Cerebellar cortex (tissue), 1 donor: ENCODE measurements at regions not wholly inside any gene's neighbourhood (a gene's known extent, or its start where the extent isn't known, plus 50 kb on each side); places are given as distances from the start of the nearest gene placed in this dataset.

Source experiments
- DNase-seq: peaks from one replicate; pipeline ENCODE4 v3.0.0-alpha.2; 2015; ENCODE audit warnings: low spot score

GRCh38 chr7:96484845-96485244 is 162.9 kb upstream of the SLC25A13 start:
- DNase-seq: no peak

GRCh38 chr7:96484091-96484490 is 162.2 kb upstream of the SLC25A13 start:
- no peak for DNase-seq

GRCh38 chr7:96481796-96482195 is 159.9 kb upstream of the SLC25A13 start:
- no peak for DNase-seq

- no peak for DNase-seq
Observed at GRCh38 chr7:96479015-96479645, 157.2 kb upstream of the SLC25A13 start.

- no peak for DNase-seq
Observed at GRCh38 chr7:96471606-96472005, 149.7 kb upstream of the SLC25A13 start.

GRCh38 chr7:96452146-96452545 is 130.2 kb upstream of the SLC25A13 start:
- DNase-seq: no peak

GRCh38 chr7:96449094-96449493 is 127.2 kb upstream of the SLC25A13 start:
- DNase-seq: no peak

- no peak for DNase-seq
Observed at GRCh38 chr7:96447109-96447645, 125.3 kb upstream of the SLC25A13 start.

- DNase-seq: no peak
Observed at GRCh38 chr7:96441436-96442084, 119.7 kb upstream of the SLC25A13 start.

- no peak for DNase-seq
Observed at GRCh38 chr7:96440328-96440727, 118.4 kb upstream of the SLC25A13 start.

- DNase-seq: no peak
Observed at GRCh38 chr7:96436880-96437279, 115.0 kb upstream of the SLC25A13 start.

GRCh38 chr7:96430356-96430755 is 108.5 kb upstream of the SLC25A13 start:
- no peak for DNase-seq

- DNase-seq: no peak
Observed at GRCh38 chr7:96427143-96427542, 105.2 kb upstream of the SLC25A13 start.

GRCh38 chr7:96426685-96427084 is 104.8 kb upstream of the SLC25A13 start:
- DNase-seq: no peak

GRCh38 chr7:96426027-96426426 is 104.1 kb upstream of the SLC25A13 start:
- DNase-seq: no peak

- no peak for DNase-seq
Observed at GRCh38 chr7:96424411-96424810, 102.5 kb upstream of the SLC25A13 start.

GRCh38 chr7:96422388-96422787 is 100.5 kb upstream of the SLC25A13 start:
- no peak for DNase-seq

- no peak for DNase-seq
Observed at GRCh38 chr7:96418581-96418980, 96.7 kb upstream of the SLC25A13 start.

GRCh38 chr7:96417784-96418183 is 95.9 kb upstream of the SLC25A13 start:
- no peak for DNase-seq

GRCh38 chr7:96416599-96416998 is 94.7 kb upstream of the SLC25A13 start:
- DNase-seq: no peak

- DNase-seq: no peak
Observed at GRCh38 chr7:96416116-96416515, 94.2 kb upstream of the SLC25A13 start.

- no peak for DNase-seq
Observed at GRCh38 chr7:96415293-96415940, 93.5 kb upstream of the SLC25A13 start.

GRCh38 chr7:96414931-96415292 is 93.0 kb upstream of the SLC25A13 start:
- peak; percentile 30 for DNase-seq
